BLaER1 (cell line): ENCODE measurements at regions not wholly inside any gene's neighbourhood (a gene's known extent, or its start where the extent isn't known, plus 50 kb on each side); places are given as distances from the start of the nearest gene placed in this dataset.
"Not testable (repeated sequence)": the region's sequence is repeated elsewhere in the genome, so short reads cannot be mapped to it uniquely, and the experiment has no call there.

Experiments used
- H3K27ac ChIP-seq: shearing (Covaris generic); formaldehyde crosslinking; 2 replicates; pipeline ENCODE4 v1.8.1; 2022
- H3K27me3 ChIP-seq: shearing (Covaris generic); formaldehyde crosslinking; 2 replicates; pipeline ENCODE4 v1.8.1; 2022
- H3K36me3 ChIP-seq: shearing (Covaris generic); formaldehyde crosslinking; 2 replicates; pipeline ENCODE4 v1.8.1; 2022
- H3K4me1 ChIP-seq: shearing (Covaris generic); formaldehyde crosslinking; 2 replicates; pipeline ENCODE4 v1.8.1; 2022
- H3K4me2 ChIP-seq: shearing (Covaris generic); formaldehyde crosslinking; 2 replicates; pipeline ENCODE4 v1.8.1; 2022
- H3K4me3 ChIP-seq: shearing (Covaris generic); formaldehyde crosslinking; 2 replicates; pipeline ENCODE4 v1.8.1; 2022
- H3K9ac ChIP-seq: shearing (Covaris generic); formaldehyde crosslinking; 2 replicates; pipeline ENCODE4 v1.8.1; 2022
- H3K9me3 ChIP-seq: shearing (Covaris generic); formaldehyde crosslinking; 2 replicates; pipeline ENCODE4 v1.8.1; 2022
- H4K20me1 ChIP-seq: shearing (Covaris generic); formaldehyde crosslinking; 2 replicates; pipeline ENCODE4 v1.8.1; 2022
- Cebpa-rat ChIP-seq: shearing (Covaris generic); IDR thresholded peaks from 2 replicates; pipeline ENCODE4 v1.8.1; 2022

GRCh38 chr5:54404568-54404967 is 50.9 kb upstream of the HSPB3 start:
- no peaks in the 10 kb centered on the region for H3K36me3 ChIP-seq
- no peak for TF ChIP-seq Cebpa-rat
- H4K20me1 ChIP-seq, result no peaks in the 10 kb centered on the region
- H3K9me3 ChIP-seq, result no peaks in the 10 kb centered on the region
- H3K27me3 ChIP-seq, result no peaks in the 10 kb centered on the region
- no peak overlapping the region for H3K4me3 ChIP-seq
- H3K9ac ChIP-seq, result no peak overlapping the region
- H3K27ac ChIP-seq, result no peak overlapping the region; the same call in 1 of the 2 replicates
- no peaks in the 10 kb centered on the region for H3K4me1 ChIP-seq
- no peak overlapping the region for H3K4me2 ChIP-seq

GRCh38 chr5:54403885-54404416 is 51.5 kb upstream of the HSPB3 start:
- TF ChIP-seq Cebpa-rat, result no peak
- no peak overlapping the region for H3K27ac ChIP-seq
- H3K36me3 ChIP-seq, result no peaks in the 10 kb centered on the region
- no peaks in the 10 kb centered on the region for H3K4me1 ChIP-seq
- no peak overlapping the region for H3K4me2 ChIP-seq
- H3K9ac ChIP-seq, result no peak overlapping the region
- no peak overlapping the region for H3K4me3 ChIP-seq
- no peaks in the 10 kb centered on the region for H4K20me1 ChIP-seq
- H3K9me3 ChIP-seq, result no peaks in the 10 kb centered on the region
- H3K27me3 ChIP-seq, result no peaks in the 10 kb centered on the region

GRCh38 chr5:54403121-54403520 is 52.4 kb upstream of the HSPB3 start:
- Histone ChIP-seq H3K27ac (no peak overlapping the region), H3K36me3 (no peaks in the 10 kb centered on the region), H3K9ac (no peak overlapping the region), H3K9me3 (no peaks in the 10 kb centered on the region), H4K20me1 (no peaks in the 10 kb centered on the region), H3K4me2 (no peak overlapping the region), H3K27me3 (no peaks in the 10 kb centered on the region), H3K4me3 (no peak overlapping the region), H3K4me1 (no peaks in the 10 kb centered on the region)
- no peak for TF ChIP-seq Cebpa-rat

- Histone ChIP-seq H3K4me1 (no peaks in the 10 kb centered on the region), H3K9ac (no peak overlapping the region), H3K9me3 (no peaks in the 10 kb centered on the region), H3K4me3 (no peak overlapping the region), H3K4me2 (no peak overlapping the region), H3K27me3 (no peaks in the 10 kb centered on the region), H3K27ac (no peak overlapping the region), H3K36me3 (no peaks in the 10 kb centered on the region), H4K20me1 (no peaks in the 10 kb centered on the region)
- TF ChIP-seq Cebpa-rat, result no peak
Observed at GRCh38 chr5:54401515-54401914, 54.0 kb upstream of the HSPB3 start.

GRCh38 chr5:54398191-54398590 is 57.3 kb upstream of the HSPB3 start:
- Histone ChIP-seq H3K27me3 (no peaks in the 10 kb centered on the region), H3K4me2 (no peak overlapping the region), H4K20me1 (no peaks in the 10 kb centered on the region), H3K9me3 (no peaks in the 10 kb centered on the region), H3K4me1 (no peaks in the 10 kb centered on the region), H3K4me3 (no peak overlapping the region), H3K9ac (no peak overlapping the region), H3K36me3 (no peaks in the 10 kb centered on the region), H3K27ac (no peak overlapping the region)
- no peak for TF ChIP-seq Cebpa-rat

GRCh38 chr5:54397420-54397819 is 58.1 kb upstream of the HSPB3 start:
- Histone ChIP-seq H4K20me1 (no peaks in the 10 kb centered on the region), H3K27ac (no peak overlapping the region), H3K4me2 (no peak overlapping the region), H3K27me3 (no peaks in the 10 kb centered on the region), H3K4me3 (no peak overlapping the region), H3K36me3 (no peaks in the 10 kb centered on the region), H3K9me3 (no peaks in the 10 kb centered on the region; the same call in 1 of the 2 replicates), H3K4me1 (no peaks in the 10 kb centered on the region), H3K9ac (no peak overlapping the region)
- TF ChIP-seq Cebpa-rat, result no peak

GRCh38 chr5:54393007-54393406 is 62.5 kb upstream of the HSPB3 start:
- H3K4me2 ChIP-seq, H4K20me1 ChIP-seq, H3K27ac ChIP-seq, H3K9me3 ChIP-seq, H3K27me3 ChIP-seq, H3K4me1 ChIP-seq, H3K9ac ChIP-seq, H3K36me3 ChIP-seq, H3K4me3 ChIP-seq: not testable (repeated sequence)

GRCh38 chr5:54390539-54391031 is 64.9 kb upstream of the HSPB3 start:
- Histone ChIP-seq H3K4me3 (no peak overlapping the region), H4K20me1 (no peaks in the 10 kb centered on the region), H3K36me3 (no peaks in the 10 kb centered on the region), H3K27ac (no peak overlapping the region), H3K4me2 (no peak overlapping the region), H3K4me1 (no peaks in the 10 kb centered on the region; the same call in 1 of the 2 replicates), H3K9me3 (no peaks in the 10 kb centered on the region; the same call in 1 of the 2 replicates), H3K9ac (no peak overlapping the region), H3K27me3 (no peaks in the 10 kb centered on the region)
- no peak for TF ChIP-seq Cebpa-rat

- H3K27me3 ChIP-seq, result no peaks in the 10 kb centered on the region
- no peak overlapping the region for H3K27ac ChIP-seq
- no peak for TF ChIP-seq Cebpa-rat
- H3K9me3 ChIP-seq, result no peaks in the 10 kb centered on the region; the same call in 1 of the 2 replicates
- H3K4me1 ChIP-seq, result no peaks in the 10 kb centered on the region; the same call in 1 of the 2 replicates
- no peaks in the 10 kb centered on the region for H3K36me3 ChIP-seq
- no peaks in the 10 kb centered on the region for H4K20me1 ChIP-seq
- H3K4me2 ChIP-seq, result no peak overlapping the region
- no peak overlapping the region for H3K4me3 ChIP-seq
- H3K9ac ChIP-seq, result no peak overlapping the region
Observed at GRCh38 chr5:54390015-54390414, 65.5 kb upstream of the HSPB3 start.

GRCh38 chr5:54389399-54389798 is 66.1 kb upstream of the HSPB3 start:
- H3K27me3 ChIP-seq, H3K36me3 ChIP-seq, H3K4me1 ChIP-seq, H3K9me3 ChIP-seq, H4K20me1 ChIP-seq, H3K4me3 ChIP-seq, H3K27ac ChIP-seq, H3K9ac ChIP-seq, H3K4me2 ChIP-seq: not testable (repeated sequence)

- no peak overlapping the region for H3K4me2 ChIP-seq
Observed at GRCh38 chr5:54388811-54389210, 66.7 kb upstream of the HSPB3 start.

More at GRCh38 chr5:54388811-54389210, 66.7 kb upstream of the HSPB3 start:
- Histone ChIP-seq H3K4me3 (no peak overlapping the region), H3K9me3 (no peaks in the 10 kb centered on the region; the same call in 1 of the 2 replicates), H3K27ac (no peak overlapping the region), H3K9ac (no peak overlapping the region), H3K27me3 (no peaks in the 10 kb centered on the region), H3K36me3 (no peaks in the 10 kb centered on the region), H4K20me1 (no peaks in the 10 kb centered on the region), H3K4me1 (peaks cover 7% of the 10 kb centered on the region; the same call in 1 of the 2 replicates)
- TF ChIP-seq Cebpa-rat, result no peak
